ENCODE measurements at regions not wholly inside any gene's neighbourhood (a gene's known extent, or its start where the extent isn't known, plus 50 kb on each side); places are given as distances from the start of the nearest gene placed in this dataset.

DNA sequence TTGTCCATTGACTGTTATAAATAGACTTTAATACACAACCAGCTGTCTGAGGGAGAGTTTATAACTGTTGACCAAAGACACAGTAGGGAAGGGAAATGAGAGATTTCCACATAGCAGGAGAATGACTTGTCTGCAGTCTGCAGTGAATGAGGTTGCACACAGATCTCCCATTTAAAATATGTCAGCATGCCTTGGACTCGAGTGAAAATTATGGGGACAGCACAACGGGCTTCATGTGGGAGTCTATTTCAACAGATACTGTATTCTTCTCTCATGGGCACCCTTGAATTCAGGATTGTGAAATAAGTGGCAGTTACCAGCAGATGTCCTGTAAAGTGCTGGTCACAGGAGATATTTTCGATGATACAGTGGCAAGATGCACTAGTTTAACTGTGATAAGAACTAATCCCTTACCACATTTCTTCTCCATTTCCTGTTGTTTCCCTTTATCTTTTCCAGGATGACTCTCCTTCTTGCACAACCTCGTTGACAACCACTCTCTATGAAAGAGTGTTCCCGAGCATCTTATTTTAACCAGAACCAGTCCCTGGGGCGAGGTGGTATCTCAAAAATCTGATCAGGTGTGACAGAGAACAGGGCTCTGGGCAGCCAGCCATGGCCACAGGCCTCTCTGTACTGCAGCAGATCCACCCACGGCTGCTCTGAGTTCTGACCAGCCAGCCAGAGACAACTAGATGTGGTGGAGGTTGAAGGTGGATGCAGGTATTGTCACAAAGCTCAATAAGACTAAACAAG, 51.5 kb upstream of the MAP3K1 start:
- no peaks in the 10 kb centered on the region for H3K9me3 Mint-ChIP-seq
- H3K27me3 Mint-ChIP-seq, result no peaks in the 10 kb centered on the region
- H3K4me1 Mint-ChIP-seq, result peaks cover 78% of the 10 kb centered on the region
- peak; percentile 35 for DNase-seq
- peak overlapping the region; percentile 78 for H3K27ac Mint-ChIP-seq
- H3K4me3 Mint-ChIP-seq, result peak overlapping the region; percentile 38
- POLR2A ChIA-PET, result interaction anchor here (1.1 kb wide), 1 partner anchor 94 kb away, joined by 6 read pairs; no protein-coding TSS in a partner anchor
- intact Hi-C loops (cut with micrococcal nuclease), result loop anchor here (1.0 to 5.0 kb wide), 6 partner anchors 27 to 282 kb away; partner anchors contain the start of gene MAP3K1
- no peaks in the 10 kb centered on the region for H3K36me3 Mint-ChIP-seq (ENCODE audit: low read depth)
- TF ChIP-seq, protein P1, sequence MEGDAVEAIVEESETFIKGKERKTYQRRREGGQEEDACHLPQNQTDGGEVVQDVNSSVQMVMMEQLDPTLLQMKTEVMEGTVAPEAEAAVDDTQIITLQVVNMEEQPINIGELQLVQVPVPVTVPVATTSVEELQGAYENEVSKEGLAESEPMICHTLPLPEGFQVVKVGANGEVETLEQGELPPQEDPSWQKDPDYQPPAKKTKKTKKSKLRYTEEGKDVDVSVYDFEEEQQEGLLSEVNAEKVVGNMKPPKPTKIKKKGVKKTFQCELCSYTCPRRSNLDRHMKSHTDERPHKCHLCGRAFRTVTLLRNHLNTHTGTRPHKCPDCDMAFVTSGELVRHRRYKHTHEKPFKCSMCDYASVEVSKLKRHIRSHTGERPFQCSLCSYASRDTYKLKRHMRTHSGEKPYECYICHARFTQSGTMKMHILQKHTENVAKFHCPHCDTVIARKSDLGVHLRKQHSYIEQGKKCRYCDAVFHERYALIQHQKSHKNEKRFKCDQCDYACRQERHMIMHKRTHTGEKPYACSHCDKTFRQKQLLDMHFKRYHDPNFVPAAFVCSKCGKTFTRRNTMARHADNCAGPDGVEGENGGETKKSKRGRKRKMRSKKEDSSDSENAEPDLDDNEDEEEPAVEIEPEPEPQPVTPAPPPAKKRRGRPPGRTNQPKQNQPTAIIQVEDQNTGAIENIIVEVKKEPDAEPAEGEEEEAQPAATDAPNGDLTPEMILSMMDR (IDR thresholded peaks at IDR 0.05), result no peak
- peak; percentile 91 for ATAC-seq (ENCODE audit: low read depth)
- CTCF ChIA-PET, result no interaction called here

DNA sequence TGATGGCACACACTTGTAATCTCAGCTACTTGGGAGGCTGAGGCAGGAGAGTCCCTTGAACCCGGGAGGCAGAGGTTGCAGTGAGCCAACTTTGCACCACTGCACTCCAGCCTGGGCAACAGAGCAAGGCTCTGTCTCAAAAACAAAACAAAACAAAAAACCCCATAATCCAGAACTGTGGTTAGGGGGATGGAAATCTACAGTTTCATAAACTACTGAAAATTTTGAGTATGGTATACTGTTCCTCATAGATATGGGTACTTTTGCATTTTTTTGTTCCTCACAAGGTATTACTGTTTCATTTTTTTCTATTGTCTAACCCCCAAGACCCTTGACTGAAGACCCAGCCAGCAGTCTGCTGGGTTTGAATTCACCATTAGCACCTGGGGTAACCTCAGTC, 52.2 kb upstream of the MAP3K1 start:
- ChIA-PET CTCF (no interaction called here), POLR2A (no interaction called here)
- Mint-ChIP-seq H3K9me3 (no peaks in the 10 kb centered on the region), H3K36me3 (ENCODE audit: low read depth) (no peaks in the 10 kb centered on the region), H3K4me1 (peaks cover 75% of the 10 kb centered on the region), H3K27me3 (no peaks in the 10 kb centered on the region), H3K27ac (peak overlapping the region; percentile 78), H3K4me3 (no peak overlapping the region)
- intact Hi-C loops (cut with micrococcal nuclease), result loop anchor here (5.0 kb wide), 4 partner anchors 36 to 281 kb away; partner anchors contain the start of gene MAP3K1
- ATAC-seq (ENCODE audit: low read depth), result peak; percentile 13
- DNase-seq, result no peak
- TF ChIP-seq, protein P1 (IDR thresholded peaks at IDR 0.05), result no peak

DNA sequence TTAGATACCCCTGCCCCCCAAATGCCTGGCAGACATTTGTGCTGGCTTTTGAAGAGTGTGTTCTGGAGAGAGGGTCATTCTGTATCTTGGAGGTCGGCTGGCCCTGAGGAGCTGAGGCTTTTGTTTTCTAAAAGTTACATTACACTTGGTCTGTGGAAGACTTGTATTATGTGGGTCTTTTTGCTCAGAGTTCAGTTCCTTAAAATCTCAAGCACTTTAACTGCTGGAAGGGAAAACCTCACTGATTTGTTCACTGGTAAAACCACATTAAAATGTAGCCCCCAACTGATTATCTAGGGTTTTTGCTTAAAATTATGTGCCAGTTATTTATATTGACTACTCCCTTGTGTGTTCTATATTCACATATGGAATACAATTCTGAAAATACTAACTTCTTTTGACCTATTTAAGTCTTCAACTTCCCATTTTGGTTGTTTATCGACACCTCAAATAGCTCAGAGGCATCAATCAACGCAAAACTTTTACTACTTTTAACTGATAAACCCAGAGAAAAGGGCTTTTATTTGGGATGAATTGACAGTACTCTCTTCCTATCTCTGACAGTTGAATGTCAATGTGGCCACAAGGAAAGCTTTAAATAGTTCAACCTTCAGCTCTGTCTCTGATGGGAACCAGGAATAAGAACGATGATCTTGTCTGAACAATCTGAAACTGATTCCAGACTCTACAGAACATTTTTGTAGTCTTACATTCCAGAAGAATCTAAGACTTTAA, 54.0 kb upstream of the MAP3K1 start:
- no peak for DNase-seq
- TF ChIP-seq, protein P1 (IDR thresholded peaks at IDR 0.05), result no peak
- no peaks in the 10 kb centered on the region for H3K27me3 Mint-ChIP-seq
- intact Hi-C loops (cut with micrococcal nuclease), result loop anchor here (2.0 to 5.0 kb wide), 5 partner anchors 15 to 279 kb away; partner anchors contain the start of gene MAP3K1
- no peak for ATAC-seq (ENCODE audit: low read depth)
- H3K9me3 Mint-ChIP-seq, result no peaks in the 10 kb centered on the region
- H3K36me3 Mint-ChIP-seq (ENCODE audit: low read depth), result no peaks in the 10 kb centered on the region
- ChIA-PET POLR2A (interaction anchor here (1.0 to 1.5 kb wide), 2 partner anchors 25 to 38 kb away, joined by 3 read pairs; no protein-coding TSS in a partner anchor), CTCF (interaction anchor here (1.5 kb wide), 1 partner anchor 490 kb away, joined by 3 read pairs; no protein-coding TSS in a partner anchor)
- H3K4me3 Mint-ChIP-seq, result peak overlapping the region; percentile 47
- H3K4me1 Mint-ChIP-seq, result peaks cover 62% of the 10 kb centered on the region
- H3K27ac Mint-ChIP-seq, result peak overlapping the region; percentile 80

DNA sequence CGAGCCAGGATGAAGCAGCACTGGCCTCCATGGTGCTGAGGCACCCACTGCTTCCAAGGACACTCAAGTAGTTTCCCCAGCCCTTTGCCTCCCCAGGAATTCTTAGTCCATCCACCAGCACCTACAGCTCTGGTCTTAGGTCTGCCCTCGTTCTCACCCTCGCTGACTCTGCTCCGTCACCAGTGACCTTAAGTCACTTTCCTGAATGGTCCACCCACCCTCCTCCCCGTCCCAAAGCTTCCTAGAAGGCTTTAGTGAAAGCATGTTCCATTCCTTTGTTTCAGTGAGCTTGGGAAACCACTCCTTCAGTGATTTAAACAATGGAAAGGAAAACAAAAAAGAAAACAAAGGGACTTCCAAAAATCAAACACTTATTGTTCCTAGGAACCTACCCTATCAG, 54.6 kb upstream of the MAP3K1 start:
- peaks cover 58% of the 10 kb centered on the region for H3K4me1 Mint-ChIP-seq
- H3K27me3 Mint-ChIP-seq, result no peaks in the 10 kb centered on the region
- ATAC-seq (ENCODE audit: low read depth) (no peak), DNase-seq (no peak)
- intact Hi-C loops (cut with micrococcal nuclease), result loop anchor here (2.0 to 5.0 kb wide), 5 partner anchors 14 to 278 kb away; partner anchors contain the start of gene MAP3K1
- peak overlapping the region; percentile 80 for H3K27ac Mint-ChIP-seq
- H3K9me3 Mint-ChIP-seq, result no peaks in the 10 kb centered on the region
- H3K36me3 Mint-ChIP-seq (ENCODE audit: low read depth), result no peaks in the 10 kb centered on the region
- ChIA-PET POLR2A (interaction anchor here (0.5 to 1.5 kb wide), 4 partner anchors 24 to 172 kb away, joined by 3 read pairs; no protein-coding TSS in a partner anchor), CTCF (interaction anchor here (1.5 kb wide), 1 partner anchor 490 kb away, joined by 3 read pairs; no protein-coding TSS in a partner anchor)
- H3K4me3 Mint-ChIP-seq, result peak overlapping the region; percentile 47
- TF ChIP-seq, protein P1 (IDR thresholded peaks at IDR 0.05), result no peak

Data from activated B cell treated with CpG ODN at 0.5 μM for 24 hours (primary cell).